GM23338 (cell line): ENCODE measurements at regions not wholly inside any gene's neighbourhood (a gene's known extent, or its start where the extent isn't known, plus 50 kb on each side); places are given as distances from the start of the nearest gene placed in this dataset.

Source experiments
- ATAC-seq: fragments of 200-7000 bp; cut with Tn5 transposase; 3 replicates; pipeline ENCODE4 v1.9.1; 2020
- DNase-seq: peaks from one replicate; pipeline ENCODE4 v3.0.0-alpha.2; 2015; ENCODE audit warnings: low spot score
- H2AFZ ChIP-seq: fragments of 200-600 bp; sonication (generic); 2 replicates; pipeline ENCODE4 v1.8.0; 2016; ENCODE audit warnings: antibody characterized with exemption, mild to moderate bottlenecking, moderate library complexity
- H3F3A ChIP-seq: fragments of 200-600 bp; sonication (generic); replicated peaks from 2 replicates; pipeline ENCODE4 v1.8.0; 2017; ENCODE audit warnings: antibody characterized with exemption, mixed run types, low read depth
- H3K27ac ChIP-seq: fragments of 200-600 bp; sonication (generic); 2 replicates; pipeline ENCODE4 v1.6.1; 2016; ENCODE audit warnings: low read depth
- H3K27me3 ChIP-seq: fragments of 200-600 bp; sonication (generic); 2 replicates; pipeline ENCODE4 v1.8.0; 2016; ENCODE audit warnings: mild to moderate bottlenecking, mixed run types, moderate library complexity; ENCODE audit not compliant: insufficient read depth
- H3K36me3 ChIP-seq: fragments of 200-600 bp; sonication (generic); 2 replicates; pipeline ENCODE4 v1.8.0; 2016; ENCODE audit warnings: mild to moderate bottlenecking; ENCODE audit not compliant: insufficient read depth
- H3K4me1 ChIP-seq: fragments of 200-600 bp; sonication (generic); 2 replicates; pipeline ENCODE4 v1.8.0; 2016; ENCODE audit warnings: mild to moderate bottlenecking, moderate library complexity; ENCODE audit not compliant: insufficient read depth
- H3K4me2 ChIP-seq: fragments of 200-600 bp; sonication (generic); 2 replicates; pipeline ENCODE4 v1.7.1; 2017; ENCODE audit warnings: mixed run types
- H3K4me3 ChIP-seq: fragments of 200-600 bp; sonication (generic); 2 replicates; pipeline ENCODE4 v1.6.1; 2016; ENCODE audit warnings: mixed run types
- H3K79me2 ChIP-seq: fragments of 200-600 bp; sonication (generic); replicated peaks from 2 replicates; pipeline ENCODE4 v1.8.0; 2017; ENCODE audit warnings: mild to moderate bottlenecking; ENCODE audit not compliant: insufficient read depth
- H3K9me2 ChIP-seq: fragments of 200-600 bp; sonication (generic); 2 replicates; pipeline ENCODE4 v1.8.0; 2017; ENCODE audit not compliant: insufficient read depth
- H4K20me1 ChIP-seq: fragments of 200-600 bp; sonication (generic); replicated peaks from 2 replicates; pipeline ENCODE4 v1.8.0; 2017; ENCODE audit warnings: mild to moderate bottlenecking; ENCODE audit not compliant: insufficient read depth
- H3K27ac Mint-ChIP-seq: 2 replicates; pipeline ENCODE4 v1.8.0; 2020; ENCODE audit warnings: inconsistent platforms, mild to moderate bottlenecking, moderate library complexity, mixed read lengths
- H3K27me3 Mint-ChIP-seq: 3 replicates; pipeline ENCODE4 v1.8.0; 2022; ENCODE audit warnings: low read depth, mild to moderate bottlenecking, moderate library complexity, mixed read lengths, inconsistent platforms; ENCODE audit not compliant: insufficient read depth, poor library complexity
- H3K36me3 Mint-ChIP-seq: 3 replicates; pipeline ENCODE4 v1.8.0; 2021; ENCODE audit warnings: low read depth, mild to moderate bottlenecking, inconsistent platforms, moderate library complexity, mixed read lengths
- H3K4me1 Mint-ChIP-seq: 3 replicates; pipeline ENCODE4 v1.8.0; 2020; ENCODE audit warnings: mild to moderate bottlenecking, inconsistent platforms, mixed read lengths
- H3K4me3 Mint-ChIP-seq: 3 replicates; pipeline ENCODE4 v1.8.0; 2021; ENCODE audit warnings: moderate library complexity, mild to moderate bottlenecking, inconsistent platforms, mixed read lengths
- H3K9me3 Mint-ChIP-seq: 3 replicates; pipeline ENCODE4 v1.8.0; 2020; ENCODE audit warnings: moderate library complexity, mild to moderate bottlenecking, inconsistent platforms, mixed read lengths
- CTCF ChIP-seq, 2 experiments: fragments of 200-600 bp in 1 of 2; sonication (generic) in 1 of 2; conservative IDR thresholded peaks; 2 replicates each; pipeline versions ENCODE4 v1.5.1 to v1.6.1; 2016 to 2017; ENCODE audit warnings: antibody characterized with exemption in 2 of 2, low read depth in 2 of 2, mild to moderate bottlenecking in 2 of 2, moderate library complexity in 1 of 2
- ETS1 ChIP-seq: IDR thresholded peaks from 2 replicates; pipeline ENCODE4 v1.6.1; 2016; ENCODE audit warnings: antibody characterized with exemption
- EZH2 ChIP-seq: fragments of 200-600 bp; sonication (generic); IDR thresholded peaks from one replicate; pipeline ENCODE4 v1.8.0; 2017; ENCODE audit warnings: antibody characterized with exemption, mild to moderate bottlenecking, low read depth; ENCODE audit not compliant: unreplicated experiment
- EZH2phosphoT487 ChIP-seq: fragments of 200-600 bp; sonication (generic); IDR thresholded peaks from one replicate; pipeline ENCODE4 v1.8.1; 2018; ENCODE audit warnings: antibody characterized with exemption; ENCODE audit not compliant: unreplicated experiment
- JUNB ChIP-seq: IDR thresholded peaks from one replicate; pipeline ENCODE4 v1.6.1; 2016; ENCODE audit warnings: antibody characterized with exemption; ENCODE audit not compliant: unreplicated experiment
- NANOG ChIP-seq: IDR thresholded peaks from 2 replicates; pipeline ENCODE4 v1.6.1; 2016; ENCODE audit warnings: antibody characterized with exemption, borderline replicate concordance
- POLR2AphosphoS5 ChIP-seq: IDR thresholded peaks from 2 replicates; pipeline ENCODE4 v1.6.1; 2016; ENCODE audit warnings: antibody characterized with exemption, low read depth
- REST ChIP-seq: IDR thresholded peaks from one replicate; pipeline ENCODE4 v1.6.1; 2018; ENCODE audit warnings: antibody characterized with exemption; ENCODE audit not compliant: unreplicated experiment
- STAT1 ChIP-seq: IDR thresholded peaks from one replicate; pipeline ENCODE4 v1.6.1; 2016; ENCODE audit warnings: antibody characterized with exemption; ENCODE audit not compliant: unreplicated experiment
- ZNF114 ChIP-seq: fragments of 250-450 bp; sonication (Bioruptor Pico); IDR thresholded peaks from 2 replicates; pipeline ENCODE4 v1.5.0; 2020; ENCODE audit warnings: mild to moderate bottlenecking, moderate library complexity
- ZNF331 ChIP-seq: fragments of 250-450 bp; sonication (Bioruptor Pico); IDR thresholded peaks from 2 replicates; pipeline ENCODE4 v1.5.0; 2020; ENCODE audit warnings: low read depth, mild to moderate bottlenecking, moderate library complexity
- ZNF462 ChIP-seq: fragments of 250-450 bp; sonication (Bioruptor Pico); IDR thresholded peaks from 2 replicates; pipeline ENCODE4 v1.5.0; 2020; ENCODE audit warnings: mild to moderate bottlenecking, moderate library complexity

GRCh38 chr2:111706481-111707001 is 177.5 kb downstream of the ANAPC1 start:
- H3K4me1 Mint-ChIP-seq = peaks cover 54% of the 10 kb centered on the region
- H3K4me3 Mint-ChIP-seq = no peak overlapping the region
- H3F3A ChIP-seq = peaks cover 10% of the 10 kb centered on the region
- TF ChIP-seq ZNF331 (CRISPR knock-in tag) (no peak), EZH2phosphoT487 (no peak), JUNB (no peak), ZNF114 (no peak), ZNF462 (CRISPR knock-in tag) (no peak), ETS1 (no peak), EZH2 (no peak), NANOG (no peak), STAT1 (no peak), CTCF (conservative IDR thresholded peaks at IDR 0.05; ENCODE audit: low read depth in 2 of 2) (no peak), POLR2AphosphoS5 (no peak), REST (no peak)
- no peaks in the 10 kb centered on the region for H3K36me3 ChIP-seq
- H3K36me3 Mint-ChIP-seq = 0 out of 3 replicates have a peak, but pooled peaks cover 4% of the 10 kb centered on the region
- H3K27me3 Mint-ChIP-seq = peaks cover 24% of the 10 kb centered on the region
- H3K27ac Mint-ChIP-seq = peak overlapping the region; percentile 91
- H4K20me1 ChIP-seq = no peaks in the 10 kb centered on the region
- peak overlapping the region; percentile 79 for H3K27ac ChIP-seq
- peaks cover 3% of the 10 kb centered on the region; the same call in 1 of the 3 replicates for H3K9me3 Mint-ChIP-seq
- no peaks in the 10 kb centered on the region for H3K79me2 ChIP-seq
- H3K4me3 ChIP-seq = no peak overlapping the region
- ATAC-seq (no peak), DNase-seq (no peak)
- 0 out of 2 replicates have a peak overlapping the region, but pooled peaks have one; percentile 24 for H3K4me2 ChIP-seq
- no peaks in the 10 kb centered on the region for H3K27me3 ChIP-seq
- no peaks in the 10 kb centered on the region for H3K9me2 ChIP-seq
- no peak overlapping the region for H2AFZ ChIP-seq
- H3K4me1 ChIP-seq = peaks cover 11% of the 10 kb centered on the region
